H9 (cell line): ENCODE measurements at regions not wholly inside any gene's neighbourhood (a gene's known extent, or its start where the extent isn't known, plus 50 kb on each side); places are given as distances from the start of the nearest gene placed in this dataset.

Experiments used
- DNase-seq: peaks from one replicate; pipeline ENCODE4 v3.0.0-alpha.2; 2017
- H2AFZ ChIP-seq: one replicate; pipeline ENCODE4 v1.6.1; 2013; ENCODE audit warnings: mild to moderate bottlenecking, low read length, control low read depth, moderate library complexity
- H2AK5ac ChIP-seq: 2 replicates; pipeline ENCODE4 v1.6.1; 2013; ENCODE audit warnings: low read length, control low read depth, mixed read lengths; ENCODE audit not compliant: insufficient read length
- H2BK120ac ChIP-seq: one replicate; pipeline ENCODE4 v1.6.1; 2013; ENCODE audit warnings: low read depth, mild to moderate bottlenecking, low read length, control low read depth, inconsistent platforms; ENCODE audit not compliant: poor library complexity, severe bottlenecking
- H2BK12ac ChIP-seq: 2 replicates; pipeline ENCODE4 v1.6.1; 2013; ENCODE audit warnings: low read length, control low read depth, mixed read lengths, low read depth; ENCODE audit not compliant: insufficient read length
- H2BK15ac ChIP-seq: 2 replicates; pipeline ENCODE4 v1.6.1; 2013; ENCODE audit warnings: low read depth, low read length, control low read depth
- H2BK20ac ChIP-seq: one replicate; pipeline ENCODE4 v1.6.1; 2013; ENCODE audit warnings: low read depth, mild to moderate bottlenecking, low read length, control low read depth, inconsistent platforms; ENCODE audit not compliant: poor library complexity, severe bottlenecking
- H2BK5ac ChIP-seq: 2 replicates; pipeline ENCODE4 v1.6.1; 2013; ENCODE audit warnings: low read length, control low read depth, mixed read lengths; ENCODE audit not compliant: insufficient read length
- H3K14ac ChIP-seq: 2 replicates; pipeline ENCODE4 v1.6.1; 2013; ENCODE audit warnings: low read length, control low read depth; ENCODE audit not compliant: insufficient read depth
- H3K18ac ChIP-seq: 2 replicates; pipeline ENCODE4 v1.6.1; 2013; ENCODE audit warnings: low read depth, mild to moderate bottlenecking, mixed read lengths, low read length, control low read depth; ENCODE audit not compliant: insufficient read length
- H3K23ac ChIP-seq: 2 replicates; pipeline ENCODE4 v1.6.1; 2013; ENCODE audit warnings: low read length, control low read depth, mixed read lengths, low read depth; ENCODE audit not compliant: insufficient read length
- H3K23me2 ChIP-seq: 2 replicates; pipeline ENCODE4 v1.6.1; 2013; ENCODE audit warnings: low read depth, mild to moderate bottlenecking, mixed read lengths, low read length, control low read depth; ENCODE audit not compliant: insufficient read length, poor library complexity, severe bottlenecking
- H3K27ac ChIP-seq: 2 replicates; pipeline ENCODE4 v1.5.1; 2013; ENCODE audit warnings: low read length, control low read depth, mixed read lengths, low read depth; ENCODE audit not compliant: insufficient read length
- H3K27me3 ChIP-seq: 2 replicates; pipeline ENCODE4 v1.6.1; 2013; ENCODE audit warnings: low read length, control low read depth, inconsistent platforms; ENCODE audit not compliant: insufficient read depth
- H3K4ac ChIP-seq: 2 replicates; pipeline ENCODE4 v1.6.1; 2013; ENCODE audit warnings: low read depth, mild to moderate bottlenecking, control low read depth, inconsistent platforms, low read length, moderate library complexity
- H3K4me1 ChIP-seq: 2 replicates; pipeline ENCODE4 v1.6.1; 2013; ENCODE audit warnings: low read length, control low read depth, inconsistent platforms; ENCODE audit not compliant: insufficient read depth
- H3K4me2 ChIP-seq: 2 replicates; pipeline ENCODE4 v1.6.1; 2013; ENCODE audit warnings: low read length, control low read depth, mixed read lengths; ENCODE audit not compliant: insufficient read length, insufficient read depth
- H3K56ac ChIP-seq: 2 replicates; pipeline ENCODE4 v1.6.1; 2013; ENCODE audit warnings: low read depth, mild to moderate bottlenecking, mixed read lengths, low read length, control low read depth; ENCODE audit not compliant: insufficient read length
- H3K79me1 ChIP-seq: 2 replicates; pipeline ENCODE4 v1.6.1; 2013; ENCODE audit warnings: low read depth, mild to moderate bottlenecking, moderate library complexity, low read length, control low read depth, inconsistent platforms; ENCODE audit not compliant: insufficient read depth, poor library complexity, severe bottlenecking
- H3K79me2 ChIP-seq: 2 replicates; pipeline ENCODE4 v1.6.1; 2013; ENCODE audit warnings: low read length, control low read depth, inconsistent platforms; ENCODE audit not compliant: insufficient read depth
- H3K9ac ChIP-seq: 2 replicates; pipeline ENCODE4 v1.6.1; 2013; ENCODE audit warnings: low read length, control low read depth, mixed read lengths; ENCODE audit not compliant: insufficient read length; ENCODE audit errors: extremely low read depth
- H3K9me3 ChIP-seq: one replicate; pipeline ENCODE4 v1.6.1; 2013; ENCODE audit warnings: low read depth, low read length, inconsistent platforms; ENCODE audit not compliant: control insufficient read depth
- H3T11ph ChIP-seq: one replicate; pipeline ENCODE4 v1.6.1; 2013; ENCODE audit warnings: mild to moderate bottlenecking, low read length, control low read depth, inconsistent platforms
- H4K20me1 ChIP-seq: one replicate; pipeline ENCODE4 v1.6.1; 2013; ENCODE audit not compliant: control insufficient read depth, insufficient read length, insufficient read depth
- H4K5ac ChIP-seq: 2 replicates; pipeline ENCODE4 v1.6.1; 2013; ENCODE audit warnings: low read depth, mild to moderate bottlenecking, mixed read lengths, low read length, control low read depth; ENCODE audit not compliant: insufficient read length
- H4K8ac ChIP-seq: replicated peaks from 2 replicates; pipeline ENCODE4 v1.6.1; 2013; ENCODE audit warnings: low read length, control low read depth, mixed read lengths, low read depth; ENCODE audit not compliant: insufficient read length
- H4K91ac ChIP-seq: 2 replicates; pipeline ENCODE4 v1.6.1; 2013; ENCODE audit warnings: low read depth, mild to moderate bottlenecking, moderate library complexity, mixed read lengths, low read length, control low read depth; ENCODE audit not compliant: insufficient read length
- H3K27ac Mint-ChIP-seq, 3 experiments: 2 replicates in 2 of 3; 3 replicates in 1 of 3; pipeline ENCODE4 v1.8.0; 2020 to 2021; ENCODE audit warnings: mixed read lengths in 3 of 3, mild to moderate bottlenecking in 1 of 3, moderate library complexity in 1 of 3
- H3K27me3 Mint-ChIP-seq: 2 replicates; pipeline ENCODE4 v1.8.0; 2021; ENCODE audit warnings: low read depth, mild to moderate bottlenecking, moderate library complexity, mixed read lengths
- H3K36me3 Mint-ChIP-seq, 3 experiments: 2 replicates in 2 of 3; 3 replicates in 1 of 3; pipeline ENCODE4 v1.8.0; 2020 to 2021; ENCODE audit warnings: low read depth in 3 of 3, mixed read lengths in 3 of 3; ENCODE audit not compliant: insufficient read depth in 1 of 3
- H3K4me1 Mint-ChIP-seq, 2 experiments: 2 replicates each; pipeline ENCODE4 v1.8.0; 2020; ENCODE audit warnings: mixed read lengths in 2 of 2
- H3K4me3 Mint-ChIP-seq, 2 experiments: 2 replicates in 1 of 2; 3 replicates in 1 of 2; pipeline ENCODE4 v1.8.0; 2020 to 2021; ENCODE audit warnings: mild to moderate bottlenecking in 2 of 2, mixed read lengths in 2 of 2, moderate library complexity in 1 of 2
- H3K9me3 Mint-ChIP-seq, 2 experiments: 2 replicates in 1 of 2; 3 replicates in 1 of 2; pipeline ENCODE4 v1.8.0; 2020; ENCODE audit warnings: mild to moderate bottlenecking in 2 of 2, mixed read lengths in 2 of 2, moderate library complexity in 1 of 2
- WGBS: extraction: QIAGEN DNeasy Blood & Tissue Kit; methylation state at CpG from one replicate; pipeline ENCODE4 v1.1.7; 2013; ENCODE audit warnings: missing lambda C conversion rate, low lambda C conversion rate, mixed read lengths; ENCODE audit not compliant: insufficient read length; ENCODE audit errors: extremely low coverage; 5-methylcytosine and 5-hydroxymethylcytosine counted together
- TF ChIP-seq, protein P1 (sequence below): fragments of 200-600 bp; sonication (generic); conservative IDR thresholded peaks from 3 replicates; pipeline ENCODE4 v1.8.0; 2021; ENCODE audit warnings: antibody characterized with exemption, mild to moderate bottlenecking

DNA sequence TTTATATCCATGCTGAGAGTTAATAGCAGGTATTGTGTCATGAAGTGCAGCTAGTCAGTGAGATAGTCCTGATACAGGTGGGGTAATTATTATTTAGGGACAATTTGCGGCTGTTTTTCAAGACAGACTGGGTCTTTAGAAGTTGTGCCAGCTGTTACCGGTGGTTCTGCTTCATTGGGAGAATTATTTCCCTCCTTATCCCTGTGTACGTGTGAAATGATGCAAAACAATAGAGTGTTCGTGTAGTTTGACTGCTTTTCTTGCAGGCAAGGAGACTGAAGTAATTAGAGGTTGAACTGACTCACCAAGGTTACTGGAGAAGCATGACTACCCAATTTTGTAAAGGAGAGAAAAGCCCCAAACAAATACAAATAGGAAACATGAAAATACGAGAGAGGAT, 101.7 kb downstream of the ARRDC3 start:
- no peak overlapping the region for H2BK12ac ChIP-seq
- H3K27ac Mint-ChIP-seq, result no peak overlapping the region
- H3K79me1 ChIP-seq, result no peaks in the 10 kb centered on the region
- H3K36me3 Mint-ChIP-seq, result peaks cover 0 to 12% (median 8%) of the 10 kb centered on the region in 3 experiments; a peak in 4 of 7 replicates
- H3K9me3 ChIP-seq, result no peaks in the 10 kb centered on the region
- peaks cover 9% of the 10 kb centered on the region for H3K23me2 ChIP-seq
- no peak overlapping the region for H2BK15ac ChIP-seq
- H3K27ac ChIP-seq, result no peak overlapping the region
- peaks cover 13 to 21% of the 10 kb centered on the region in 2 experiments for H3K4me1 Mint-ChIP-seq
- H2BK5ac ChIP-seq, result no peak overlapping the region
- H2BK20ac ChIP-seq, result no peak overlapping the region
- no peaks in the 10 kb centered on the region for H4K20me1 ChIP-seq
- H3K4ac ChIP-seq, result no peak overlapping the region
- no peak overlapping the region for H3T11ph ChIP-seq
- no peak overlapping the region for H3K9ac ChIP-seq
- no peak overlapping the region for H3K4me2 ChIP-seq
- no peaks in the 10 kb centered on the region for H3K4me1 ChIP-seq
- no peak overlapping the region for H3K14ac ChIP-seq
- peaks cover 25% of the 10 kb centered on the region for H3K27me3 Mint-ChIP-seq
- no peak overlapping the region for H4K91ac ChIP-seq
- H3K56ac ChIP-seq, result no peak overlapping the region
- no CpG with 5 or more reads among the region's 5 CpGs for WGBS
- H2AFZ ChIP-seq, result no peak overlapping the region
- peak overlapping the region in 1 of 2 experiments; percentile 3; a peak in 1 of 5 replicates for H3K4me3 Mint-ChIP-seq
- no peak overlapping the region for H3K18ac ChIP-seq
- H3K9me3 Mint-ChIP-seq, result peaks cover 11 to 14% of the 10 kb centered on the region in 2 experiments
- no peak overlapping the region for H2AK5ac ChIP-seq
- DNase-seq, result no peak
- no peak overlapping the region for H4K8ac ChIP-seq
- no peak overlapping the region for H2BK120ac ChIP-seq
- no peak overlapping the region for H4K5ac ChIP-seq
- TF ChIP-seq, protein P1, sequence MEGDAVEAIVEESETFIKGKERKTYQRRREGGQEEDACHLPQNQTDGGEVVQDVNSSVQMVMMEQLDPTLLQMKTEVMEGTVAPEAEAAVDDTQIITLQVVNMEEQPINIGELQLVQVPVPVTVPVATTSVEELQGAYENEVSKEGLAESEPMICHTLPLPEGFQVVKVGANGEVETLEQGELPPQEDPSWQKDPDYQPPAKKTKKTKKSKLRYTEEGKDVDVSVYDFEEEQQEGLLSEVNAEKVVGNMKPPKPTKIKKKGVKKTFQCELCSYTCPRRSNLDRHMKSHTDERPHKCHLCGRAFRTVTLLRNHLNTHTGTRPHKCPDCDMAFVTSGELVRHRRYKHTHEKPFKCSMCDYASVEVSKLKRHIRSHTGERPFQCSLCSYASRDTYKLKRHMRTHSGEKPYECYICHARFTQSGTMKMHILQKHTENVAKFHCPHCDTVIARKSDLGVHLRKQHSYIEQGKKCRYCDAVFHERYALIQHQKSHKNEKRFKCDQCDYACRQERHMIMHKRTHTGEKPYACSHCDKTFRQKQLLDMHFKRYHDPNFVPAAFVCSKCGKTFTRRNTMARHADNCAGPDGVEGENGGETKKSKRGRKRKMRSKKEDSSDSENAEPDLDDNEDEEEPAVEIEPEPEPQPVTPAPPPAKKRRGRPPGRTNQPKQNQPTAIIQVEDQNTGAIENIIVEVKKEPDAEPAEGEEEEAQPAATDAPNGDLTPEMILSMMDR, result no peak
- H3K27me3 ChIP-seq, result no peaks in the 10 kb centered on the region
- no peak overlapping the region for H3K23ac ChIP-seq
- H3K79me2 ChIP-seq, result no peaks in the 10 kb centered on the region
